Stomach (tissue), 8 donors: ENCODE measurements at regions not wholly inside any gene's neighbourhood (a gene's known extent, or its start where the extent isn't known, plus 50 kb on each side); places are given as distances from the start of the nearest gene placed in this dataset.

ENCODE experiments used
- DNase-seq, 2 donors: peaks; one replicate each; pipeline versions ENCODE4 v3.0.0 to v3.0.0-alpha.2; 2013 to 2019
- H3K27ac ChIP-seq, 5 donors: fragments of 200-600 bp in 4 of 5; sonication (generic) in 4 of 5; one replicate each; pipeline ENCODE4 v1.5.1; 2013 to 2019; ENCODE audit warnings: mild to moderate bottlenecking in 1 of 5, moderate library complexity in 1 of 5
- H3K27me3 ChIP-seq, 3 donors: fragments of 200-600 bp; sonication (generic); one replicate each; pipeline ENCODE4 v1.5.1; 2017 to 2019; ENCODE audit warnings: mixed run types in 1 of 3
- H3K36me3 ChIP-seq, 4 donors: fragments of 200-600 bp; sonication (generic); 1 replicate in 3 of 4; 2 replicates in 1 of 4; pipeline ENCODE4 v1.5.1; 2016 to 2019
- H3K4me1 ChIP-seq, 4 donors: fragments of 200-600 bp; sonication (generic); one replicate each; pipeline ENCODE4 v1.5.1; 2016 to 2019
- H3K4me3 ChIP-seq, 4 donors: fragments of 200-600 bp; sonication (generic) in 3 of 4; one replicate each; pipeline ENCODE4 v1.5.1; 2016 to 2019; ENCODE audit warnings: mild to moderate bottlenecking in 1 of 4
- H3K9me3 ChIP-seq, 4 donors: fragments of 200-600 bp; sonication (generic); one replicate each; pipeline ENCODE4 v1.5.1; 2016 to 2019
- CTCF ChIP-seq, 7 experiments: fragments of 450-650 bp in 4 of 7; fragments of 200-600 bp in 3 of 7; sonication (generic) in 3 of 7; IDR thresholded peaks; one replicate each; pipeline ENCODE4 v1.5.1; 2016 to 2019; ENCODE audit warnings: antibody characterized with exemption in 7 of 7, control low read depth in 2 of 7, mild to moderate bottlenecking in 1 of 7
- EP300 ChIP-seq: sonication (generic); formaldehyde crosslinking; IDR thresholded peaks from one replicate; pipeline ENCODE4 v1.6.1; 2017; ENCODE audit warnings: antibody characterized with exemption
- POLR2A ChIP-seq, 4 donors: fragments of 450-650 bp; IDR thresholded peaks; one replicate each; pipeline ENCODE4 v1.6.1; 2016; ENCODE audit warnings: antibody characterized with exemption in 4 of 4, control low read depth in 2 of 4, mild to moderate bottlenecking in 1 of 4, moderate library complexity in 1 of 4
- POLR2AphosphoS5 ChIP-seq, 3 donors: sonication (generic); formaldehyde crosslinking; IDR thresholded peaks; one replicate each; pipeline ENCODE4 v1.6.1; 2016; ENCODE audit warnings: antibody characterized with exemption in 3 of 3
- WGBS, 5 donors: extraction: QIAGEN DNeasy Blood & Tissue Kit in 3 of 5; methylation state at CpG; one replicate each; pipeline versions ENCODE4 v1.1.5 to v1.1.7; 2013 to 2018; 5-methylcytosine and 5-hydroxymethylcytosine counted together
- intact Hi-C: fragments of 100-400 bp; cut with DNase I; formaldehyde crosslinking; loops from one replicate; pipeline ENCODE4 v1.15.1; 2023; ENCODE audit warnings: low total_unique reads
- donor health status: healthy with polysubstance abuse.
- donor health status: Bipolar disorder and iron deficiency.
- donor health status: healthy.

DNA sequence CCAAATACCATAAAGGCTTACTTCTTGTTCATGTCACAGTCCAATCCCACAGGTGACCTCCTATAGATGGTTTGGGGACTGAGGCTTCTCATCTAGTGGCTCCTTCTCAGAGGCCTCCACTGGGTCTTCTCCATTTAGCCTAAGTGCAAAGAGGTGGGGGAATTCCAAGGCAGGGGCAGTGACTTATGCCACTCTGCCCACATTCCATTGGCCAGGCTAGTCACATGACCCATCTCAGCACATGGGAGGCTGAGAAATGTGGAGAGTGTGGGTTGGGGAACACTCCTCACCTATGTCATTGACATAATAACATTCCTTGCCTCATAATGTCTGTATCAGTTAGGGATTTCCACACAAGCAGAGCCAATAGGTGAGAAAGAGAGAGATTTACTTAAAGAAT lies 104.3 kb upstream of the PLXNA4 start:
- no peaks in the 10 kb centered on the region for H3K4me1 ChIP-seq
- H3K36me3 ChIP-seq: no peaks in the 10 kb centered on the region
- no peaks in the 10 kb centered on the region for H3K9me3 ChIP-seq
- H3K4me3 ChIP-seq: no peak overlapping the region
- H3K27ac ChIP-seq: no peak overlapping the region
- TF ChIP-seq POLR2A (IDR thresholded peaks at IDR 0.05) (no peak), CTCF (IDR thresholded peaks at IDR 0.05) (no peak), EP300 (no peak), POLR2AphosphoS5 (IDR thresholded peaks at IDR 0.05) (no peak)
- H3K27me3 ChIP-seq: no peaks in the 10 kb centered on the region
- DNase-seq: no peak
- intact Hi-C loops: no loop called here

GRCh38 chr7:132678656-132679055 lies 102.4 kb upstream of the PLXNA4 start:
- WGBS, 5 donors: 66 to 82% (median 72%) methylated on average over 2 of the region's 2 CpGs
- no peak for DNase-seq

GRCh38 chr7:132677918-132678317 lies 101.6 kb upstream of the PLXNA4 start:
- 83 to 87% (median 85%) methylated on average over 3 to 5 of the region's 5 CpGs for WGBS, 5 donors
- TF ChIP-seq POLR2AphosphoS5 (IDR thresholded peaks at IDR 0.05) (no peak), EP300 (no peak), CTCF (IDR thresholded peaks at IDR 0.05) (no peak), POLR2A (IDR thresholded peaks at IDR 0.05) (no peak)
- H3K9me3 ChIP-seq: no peaks in the 10 kb centered on the region
- no peaks in the 10 kb centered on the region for H3K36me3 ChIP-seq
- intact Hi-C loops: no loop called here
- no peaks in the 10 kb centered on the region for H3K4me1 ChIP-seq
- H3K27ac ChIP-seq: no peak overlapping the region
- H3K27me3 ChIP-seq: no peaks in the 10 kb centered on the region
- no peak overlapping the region for H3K4me3 ChIP-seq
- no peak for DNase-seq

More at GRCh38 chr7:132678656-132679055, 102.4 kb upstream of the PLXNA4 start:
- Histone ChIP-seq H3K4me1 (no peaks in the 10 kb centered on the region), H3K36me3 (no peaks in the 10 kb centered on the region), H3K4me3 (no peak overlapping the region), H3K27ac (no peak overlapping the region), H3K9me3 (no peaks in the 10 kb centered on the region), H3K27me3 (no peaks in the 10 kb centered on the region)
- no peak for TF ChIP-seq CTCF (IDR thresholded peaks at IDR 0.05)
- TF ChIP-seq EP300: no peak
- no peak for TF ChIP-seq POLR2AphosphoS5 (IDR thresholded peaks at IDR 0.05)
- no peak for TF ChIP-seq POLR2A (IDR thresholded peaks at IDR 0.05)
- intact Hi-C loops: no loop called here

GRCh38 chr7:132672200-132672990 lies 96.1 kb upstream of the PLXNA4 start:
- no peak overlapping the region for H3K27ac ChIP-seq
- no peak overlapping the region for H3K4me3 ChIP-seq
- no peak for TF ChIP-seq CTCF (IDR thresholded peaks at IDR 0.05)
- no peak for TF ChIP-seq POLR2A (IDR thresholded peaks at IDR 0.05)
- no peak for TF ChIP-seq POLR2AphosphoS5 (IDR thresholded peaks at IDR 0.05)
- TF ChIP-seq EP300: no peak
- H3K36me3 ChIP-seq: no peaks in the 10 kb centered on the region
- no peak for DNase-seq
- H3K4me1 ChIP-seq: no peaks in the 10 kb centered on the region
- intact Hi-C loops: no loop called here
- H3K27me3 ChIP-seq: no peaks in the 10 kb centered on the region
- H3K9me3 ChIP-seq: no peaks in the 10 kb centered on the region
- WGBS, 5 donors: 85 to 87% (median 85%) methylated on average over 9 of the region's 9 CpGs
